ENCODE measurements at regions not wholly inside any gene's neighbourhood (a gene's known extent, or its start where the extent isn't known, plus 50 kb on each side); places are given as distances from the start of the nearest gene placed in this dataset.
"Not testable (repeated sequence)": the region's sequence is repeated elsewhere in the genome, so short reads cannot be mapped to it uniquely, and the experiment has no call there.

GRCh38 chr3:8027954-8028353, 473.7 kb upstream of the LMCD1 start:
- Histone ChIP-seq H3K4me1 (no peaks in the 10 kb centered on the region), H3K27ac (no peak overlapping the region), H3K9me3 (peaks cover 7% of the 10 kb centered on the region), H3K4me3 (no peak overlapping the region), H3K36me3 (no peaks in the 10 kb centered on the region), H3K27me3 (ENCODE audit: low read depth) (no peaks in the 10 kb centered on the region)
- no peak for TF ChIP-seq CTCF (IDR thresholded peaks at IDR 0.05)
- DNase-seq (no peak), ATAC-seq (no peak)
- intact Hi-C loops (cut with DNase I) = no loop called here

DNA sequence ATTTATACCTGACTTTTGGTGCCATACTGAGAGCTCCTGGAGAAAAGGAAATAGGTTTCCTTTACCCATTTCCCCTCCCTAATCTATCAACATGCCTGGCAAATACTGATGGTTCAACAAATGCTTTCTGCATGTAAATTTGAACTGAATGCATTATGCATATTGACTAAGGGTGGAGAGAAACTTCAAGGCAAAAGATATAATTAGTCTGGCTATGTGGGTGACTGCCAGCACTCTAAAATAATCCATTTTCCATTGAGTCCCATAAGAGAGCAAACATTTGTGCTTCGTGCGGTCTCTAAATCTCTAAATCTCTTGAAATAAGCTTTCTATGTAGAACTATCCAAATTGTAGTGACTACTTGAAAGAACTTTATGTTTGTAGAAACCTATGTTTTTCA, 451.3 kb upstream of the LMCD1 start:
- DNase-seq = no peak
- intact Hi-C loops (cut with DNase I) = no loop called here

DNA sequence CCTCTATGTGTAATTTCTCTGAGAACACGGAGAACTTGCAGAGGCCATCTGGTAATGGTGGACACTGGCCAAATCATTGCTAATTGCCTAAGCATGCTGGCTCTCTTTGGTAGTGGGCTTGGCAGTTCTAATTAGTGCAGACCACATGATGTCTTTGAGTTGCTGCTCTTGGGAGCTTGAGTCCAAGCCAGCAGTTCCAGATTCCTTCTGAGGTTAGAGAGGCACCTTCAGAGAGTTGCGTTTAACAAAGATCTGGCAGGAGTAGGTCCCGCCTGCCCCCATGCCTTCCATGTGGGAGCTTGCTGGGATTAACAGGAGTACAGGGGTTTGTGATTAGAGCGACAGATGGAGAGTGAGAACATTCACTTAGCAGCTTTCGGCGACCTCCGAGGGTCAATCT, 449.0 kb upstream of the LMCD1 start:
- peak in 1 of 2 donors; percentile 19 for ATAC-seq
- no peaks in the 10 kb centered on the region for H3K9me3 ChIP-seq
- H3K27ac ChIP-seq = no peak overlapping the region
- intact Hi-C loops (cut with DNase I) = no loop called here
- no peak overlapping the region for H3K4me3 ChIP-seq
- no peaks in the 10 kb centered on the region for H3K4me1 ChIP-seq
- no peaks in the 10 kb centered on the region for H3K36me3 ChIP-seq
- no peaks in the 10 kb centered on the region for H3K27me3 ChIP-seq (ENCODE audit: low read depth)
- no peak for TF ChIP-seq CTCF (IDR thresholded peaks at IDR 0.05)
- no peak for DNase-seq

More for the DNA sequence above, 451.3 kb upstream of the LMCD1 start:
- TF ChIP-seq CTCF (IDR thresholded peaks at IDR 0.05) = no peak
- Histone ChIP-seq H3K4me1 (no peaks in the 10 kb centered on the region), H3K27ac (no peak overlapping the region), H3K27me3 (ENCODE audit: low read depth) (no peaks in the 10 kb centered on the region), H3K36me3 (no peaks in the 10 kb centered on the region), H3K4me3 (no peak overlapping the region), H3K9me3 (no peaks in the 10 kb centered on the region)
- no peak for ATAC-seq

- H3K27ac ChIP-seq; DNase-seq; H3K4me3 ChIP-seq; H3K9me3 ChIP-seq; H3K4me1 ChIP-seq; H3K27me3 ChIP-seq (ENCODE audit: low read depth); H3K36me3 ChIP-seq; ATAC-seq; intact Hi-C loops (cut with DNase I): not testable (repeated sequence)
Measured at GRCh38 chr3:8068135-8068534, 433.5 kb upstream of the LMCD1 start.

GRCh38 chr3:8069471-8069870, 432.2 kb upstream of the LMCD1 start:
- no peaks in the 10 kb centered on the region for H3K36me3 ChIP-seq
- ATAC-seq (no peak), DNase-seq (no peak)
- intact Hi-C loops (cut with DNase I) = no loop called here
- no peak overlapping the region for H3K4me3 ChIP-seq
- H3K27me3 ChIP-seq (ENCODE audit: low read depth) = no peaks in the 10 kb centered on the region
- TF ChIP-seq CTCF (IDR thresholded peaks at IDR 0.05) = no peak
- no peaks in the 10 kb centered on the region for H3K9me3 ChIP-seq
- no peaks in the 10 kb centered on the region for H3K4me1 ChIP-seq
- no peak overlapping the region for H3K27ac ChIP-seq

GRCh38 chr3:8070011-8070410, 431.6 kb upstream of the LMCD1 start:
- no peak for TF ChIP-seq CTCF (IDR thresholded peaks at IDR 0.05)
- Histone ChIP-seq H3K4me3 (no peak overlapping the region), H3K27me3 (ENCODE audit: low read depth) (no peaks in the 10 kb centered on the region), H3K27ac (no peak overlapping the region), H3K36me3 (no peaks in the 10 kb centered on the region), H3K4me1 (no peaks in the 10 kb centered on the region), H3K9me3 (no peaks in the 10 kb centered on the region)
- no peak for DNase-seq
- no peak for ATAC-seq
- intact Hi-C loops (cut with DNase I) = no loop called here

GRCh38 chr3:8074740-8075139, 426.9 kb upstream of the LMCD1 start:
- H3K4me1 ChIP-seq; H3K9me3 ChIP-seq; H3K36me3 ChIP-seq; H3K27me3 ChIP-seq (ENCODE audit: low read depth); intact Hi-C loops (cut with DNase I); H3K27ac ChIP-seq; DNase-seq; H3K4me3 ChIP-seq; ATAC-seq: not testable (repeated sequence)

Data from lower lobe of right lung (tissue), 2 donors.